Neural cell (in vitro differentiated cells): ENCODE measurements at regions not wholly inside any gene's neighbourhood (a gene's known extent, or its start where the extent isn't known, plus 50 kb on each side); places are given as distances from the start of the nearest gene placed in this dataset.

Source experiments
- H2AFZ ChIP-seq: fragments of 200-600, 300-800 bp; sonication (generic), shearing (Covaris generic); 2 replicates; pipeline ENCODE4 v1.6.0; 2014; ENCODE audit warnings: low read depth, mild to moderate bottlenecking, antibody characterized with exemption, low read length, moderate library complexity
- H3F3A ChIP-seq: fragments of 200-600 bp; shearing (Covaris generic); 2 replicates; pipeline ENCODE4 v1.6.1; 2016; ENCODE audit warnings: mild to moderate bottlenecking, moderate library complexity, mixed read lengths, antibody characterized with exemption, low read length; ENCODE audit not compliant: insufficient read depth, poor library complexity, severe bottlenecking
- H3K27ac ChIP-seq: fragments of 200-600, 300-800 bp; sonication (generic), shearing (Covaris generic); 2 replicates; pipeline ENCODE4 v1.5.1; 2014; ENCODE audit warnings: mild to moderate bottlenecking, low read length, moderate library complexity
- H3K27me3 ChIP-seq: fragments of 300-800, 200-600 bp; sonication (generic), shearing (Covaris generic); 2 replicates; pipeline ENCODE4 v1.6.0; 2014; ENCODE audit warnings: mild to moderate bottlenecking, low read depth, low read length, moderate library complexity; ENCODE audit not compliant: insufficient read depth
- H3K36me3 ChIP-seq: fragments of 300-800, 200-600 bp; sonication (generic), shearing (Covaris generic); 2 replicates; pipeline ENCODE4 v1.5.1; 2014; ENCODE audit warnings: mild to moderate bottlenecking, antibody characterized with exemption, low read length, moderate library complexity; ENCODE audit not compliant: insufficient read depth
- H3K4me2 ChIP-seq: fragments of 300-800, 200-600 bp; sonication (generic), shearing (Covaris generic); 2 replicates; pipeline ENCODE4 v1.6.0; 2014; ENCODE audit warnings: mild to moderate bottlenecking, low read length
- H3K4me3 ChIP-seq: fragments of 300-800, 200-600 bp; sonication (generic), shearing (Covaris generic); 2 replicates; pipeline ENCODE4 v1.5.1; 2014; ENCODE audit warnings: mild to moderate bottlenecking, low read length, moderate library complexity
- H3K79me2 ChIP-seq: fragments of 200-600 bp; shearing (Covaris generic); replicated peaks from 2 replicates; pipeline ENCODE4 v1.6.0; 2014; ENCODE audit warnings: mild to moderate bottlenecking, low read length, moderate library complexity; ENCODE audit not compliant: insufficient read depth
- H3K9ac ChIP-seq: fragments of 300-800, 200-600 bp; sonication (generic), shearing (Covaris generic); 2 replicates; pipeline ENCODE4 v1.6.1; 2016; ENCODE audit warnings: mild to moderate bottlenecking, low read length, mixed read lengths
- H3K9me2 ChIP-seq: fragments of 200-600 bp; shearing (Covaris generic); 2 replicates; pipeline ENCODE4 v1.6.1; 2016; ENCODE audit warnings: mild to moderate bottlenecking, low read length, mixed read lengths; ENCODE audit not compliant: insufficient read depth
- H3K9me3 ChIP-seq: fragments of 200-600, 300-800 bp; sonication (generic), shearing (Covaris generic); 2 replicates; pipeline ENCODE4 v1.6.1; 2016; ENCODE audit warnings: mild to moderate bottlenecking, mixed run types, low read length, moderate library complexity, mixed read lengths
- H4K20me1 ChIP-seq: fragments of 200-600 bp; shearing (Covaris generic); 2 replicates; pipeline ENCODE4 v1.6.1; 2016; ENCODE audit warnings: mild to moderate bottlenecking, mixed run types; ENCODE audit not compliant: insufficient read depth
- CTCF ChIP-seq: fragments of 450-650 bp; IDR thresholded peaks from 2 replicates; pipeline ENCODE4 v1.5.1; 2014; ENCODE audit warnings: antibody characterized with exemption, mild to moderate bottlenecking, moderate library complexity; ENCODE audit not compliant: poor library complexity, severe bottlenecking
- EP300 ChIP-seq: fragments of 450-650 bp; conservative IDR thresholded peaks from 2 replicates; pipeline ENCODE4 v1.6.1; 2014; ENCODE audit warnings: antibody characterized with exemption, mild to moderate bottlenecking, moderate library complexity; ENCODE audit not compliant: poor library complexity, severe bottlenecking
- EZH2 ChIP-seq: fragments of 200-600, 300-800 bp; shearing (Covaris generic), sonication (generic); IDR thresholded peaks from 2 replicates; pipeline ENCODE4 v1.6.1; 2014; ENCODE audit warnings: antibody characterized with exemption, low read length, borderline replicate concordance, mild to moderate bottlenecking; ENCODE audit not compliant: insufficient read depth, poor library complexity, severe bottlenecking
- MXI1 ChIP-seq: fragments of 450-650 bp; conservative IDR thresholded peaks from 2 replicates; pipeline ENCODE4 v1.6.1; 2014; ENCODE audit warnings: antibody characterized with exemption, mild to moderate bottlenecking; ENCODE audit not compliant: poor library complexity, severe bottlenecking
- POLR2AphosphoS5 ChIP-seq: IDR thresholded peaks from 2 replicates; pipeline ENCODE4 v1.6.1; 2012
- RAD21 ChIP-seq: fragments of 450-650 bp; conservative IDR thresholded peaks from 2 replicates; pipeline ENCODE4 v1.6.1; 2014; ENCODE audit warnings: antibody characterized with exemption, mild to moderate bottlenecking, moderate library complexity
- REST ChIP-seq: IDR thresholded peaks from 2 replicates; pipeline ENCODE4 v1.6.1; 2012; ENCODE audit warnings: borderline replicate concordance
- SMC3 ChIP-seq: fragments of 450-650 bp; conservative IDR thresholded peaks from 2 replicates; pipeline ENCODE4 v1.6.1; 2014; ENCODE audit warnings: antibody characterized with exemption, mild to moderate bottlenecking, moderate library complexity; ENCODE audit not compliant: poor library complexity
- TAF1 ChIP-seq: IDR thresholded peaks from 2 replicates; pipeline ENCODE4 v1.6.1; 2012; ENCODE audit warnings: low read depth

- no peaks in the 10 kb centered on the region for H3K27me3 ChIP-seq
- no peak overlapping the region for H3K9ac ChIP-seq
- no peaks in the 10 kb centered on the region for H3F3A ChIP-seq
- no peak overlapping the region for H3K4me3 ChIP-seq
- no peaks in the 10 kb centered on the region for H3K9me3 ChIP-seq
- H3K4me2 ChIP-seq, result no peak overlapping the region
- no peak overlapping the region for H3K27ac ChIP-seq
- no peaks in the 10 kb centered on the region for H4K20me1 ChIP-seq
- H3K79me2 ChIP-seq, result no peaks in the 10 kb centered on the region
- H3K36me3 ChIP-seq, result no peaks in the 10 kb centered on the region
- no peaks in the 10 kb centered on the region for H3K9me2 ChIP-seq
- H2AFZ ChIP-seq, result no peak overlapping the region
- TF ChIP-seq EZH2, result no peak
- TF ChIP-seq CTCF, result no peak
- no peak for TF ChIP-seq REST
- TF ChIP-seq POLR2AphosphoS5, result no peak
- TF ChIP-seq TAF1, result no peak
- TF ChIP-seq RAD21, result no peak
- TF ChIP-seq MXI1, result no peak
- no peak for TF ChIP-seq SMC3
Measured at GRCh38 chr4:84263415-84263814, 235.7 kb downstream of the NKX6-1 start.

- no peaks in the 10 kb centered on the region for H3K27me3 ChIP-seq
- H3K79me2 ChIP-seq, result no peaks in the 10 kb centered on the region
- no peaks in the 10 kb centered on the region for H3K9me3 ChIP-seq
- no peak overlapping the region for H3K9ac ChIP-seq
- H3K27ac ChIP-seq, result no peak overlapping the region
- no peaks in the 10 kb centered on the region for H3F3A ChIP-seq
- TF ChIP-seq CTCF (no peak), EZH2 (no peak), EP300 (no peak), REST (no peak), TAF1 (no peak), MXI1 (no peak), POLR2AphosphoS5 (no peak), RAD21 (no peak), SMC3 (no peak)
- H3K4me2 ChIP-seq, result no peak overlapping the region
- H3K9me2 ChIP-seq, result no peaks in the 10 kb centered on the region
- H4K20me1 ChIP-seq, result no peaks in the 10 kb centered on the region
- H3K36me3 ChIP-seq, result no peaks in the 10 kb centered on the region
- H2AFZ ChIP-seq, result no peak overlapping the region
- H3K4me3 ChIP-seq, result no peak overlapping the region
Measured at GRCh38 chr4:84260495-84260894, 238.6 kb downstream of the NKX6-1 start.
